Panc1 (cell line): ENCODE measurements at regions not wholly inside any gene's neighbourhood (a gene's known extent, or its start where the extent isn't known, plus 50 kb on each side); places are given as distances from the start of the nearest gene placed in this dataset.
A peak's percentile ranks its signal among the peaks of the same experiment; 100 is the strongest.

Source experiments
- ATAC-seq: fragments of 200-7000 bp; cut with Tn5 transposase; 2 replicates; pipeline ENCODE4 v1.9.1; 2020; ENCODE audit warnings: mild to moderate bottlenecking, moderate library complexity
- BruUV-seq: library from RNA; stranded (reverse); fragments of 400-500 nt; replicated peaks from 2 replicates; lab custom pipeline; 2021; lab: Mats Ljungman, UMichigan
- CTCF ChIA-PET: fragments of 300-600 bp; sonication (Branson Sonifier 250); formaldehyde crosslinking; loops from one replicate; lab custom pipeline; 2022; ENCODE audit warnings: antibody characterized with exemption; lab: Charles Lee
- POLR2A ChIA-PET: fragments of 300-600 bp; sonication (Branson Sonifier 250); formaldehyde crosslinking; loops from one replicate; lab custom pipeline; 2022; ENCODE audit warnings: antibody characterized with exemption; lab: Charles Lee
- DNase-seq: peaks from one replicate; pipeline ENCODE4 v3.0.0-alpha.2; 2010; ENCODE audit warnings: low read depth, low spot score
- H3K27ac ChIP-seq: 2 replicates; pipeline ENCODE4 v1.5.1; 2011; ENCODE audit warnings: mild to moderate bottlenecking, low read length, inconsistent platforms
- H3K27me3 ChIP-seq: fragments of 200-500 bp; sonication (Bioruptor generic); 2 replicates; pipeline ENCODE4 v1.6.0; 2014; ENCODE audit warnings: low read length, inconsistent platforms; ENCODE audit not compliant: control insufficient read depth, insufficient read depth
- H3K36me3 ChIP-seq: fragments of 200-500 bp; sonication (Bioruptor generic); 2 replicates; pipeline ENCODE4 v1.5.1; 2014; ENCODE audit warnings: inconsistent platforms, mild to moderate bottlenecking, low read length, moderate library complexity; ENCODE audit not compliant: control insufficient read depth, insufficient read depth
- H3K4me1 ChIP-seq: 2 replicates; pipeline ENCODE4 v1.5.1; 2011; ENCODE audit warnings: inconsistent platforms, mild to moderate bottlenecking, low read length, moderate library complexity; ENCODE audit not compliant: control insufficient read depth, insufficient read depth
- H3K4me3 ChIP-seq, 2 experiments: 2 replicates each; pipeline ENCODE4 v1.5.1; 2011 to 2012; ENCODE audit warnings: low read depth in 2 of 2, low read length in 2 of 2, mild to moderate bottlenecking in 2 of 2, inconsistent platforms in 1 of 2, moderate library complexity in 1 of 2
- H3K9me3 ChIP-seq: fragments of 200-500 bp; sonication (Bioruptor generic); 2 replicates; pipeline ENCODE4 v1.5.1; 2014; ENCODE audit warnings: low read depth, mild to moderate bottlenecking, inconsistent platforms, low read length, moderate library complexity; ENCODE audit not compliant: control insufficient read depth, insufficient read depth
- CTCF ChIP-seq: fragments of 450-650 bp; IDR thresholded peaks from 2 replicates; pipeline ENCODE4 v1.5.1; 2017; ENCODE audit warnings: mild to moderate bottlenecking
- POLR2AphosphoS5 ChIP-seq: IDR thresholded peaks from 2 replicates; pipeline ENCODE4 v1.6.1; 2012; ENCODE audit warnings: mild to moderate bottlenecking, low read depth, low read length, moderate library complexity
- REST ChIP-seq, 2 experiments: IDR thresholded peaks; 2 replicates each; pipeline ENCODE4 v1.6.1; 2011 to 2012; ENCODE audit warnings: low read depth in 2 of 2, control low read depth in 1 of 2, low read length in 1 of 2, mild to moderate bottlenecking in 1 of 2, moderate library complexity in 1 of 2; ENCODE audit not compliant: insufficient read depth in 1 of 2
- SIN3A ChIP-seq: IDR thresholded peaks from 2 replicates; pipeline ENCODE4 v1.6.1; 2012; ENCODE audit warnings: low read depth, mild to moderate bottlenecking, low read length, moderate library complexity, borderline replicate concordance; ENCODE audit not compliant: insufficient read depth
- TCF7L2 ChIP-seq: IDR thresholded peaks from 2 replicates; pipeline ENCODE4 v1.6.1; 2011; ENCODE audit warnings: mild to moderate bottlenecking, low read depth, low read length, inconsistent platforms
- in situ Hi-C: cut with HindIII; loops from 2 replicates; pipeline ENCODE4 v1.10.0; 2016; ENCODE audit warnings: low sequenced_read_pairs, low pct_unique_long_range_greater_than_20kb
- intact Hi-C: fragments of 100-400 bp; cut with micrococcal nuclease; formaldehyde crosslinking; loops from one replicate; pipeline ENCODE4 v1.10.0; 2022; ENCODE audit not compliant: unreplicated experiment

- no peak overlapping the region for H3K27ac ChIP-seq
- TF ChIP-seq CTCF = no peak
- no peak for TF ChIP-seq REST (IDR thresholded peaks at IDR 0.05; ENCODE audit: insufficient read depth in 1 of 2, low read depth in 2 of 2, low read length in 1 of 2)
- no peak for TF ChIP-seq TCF7L2
- no peak for TF ChIP-seq POLR2AphosphoS5
- no peak for TF ChIP-seq SIN3A
- H3K4me3 ChIP-seq = no peak overlapping the region
- ChIA-PET CTCF (no interaction called here), POLR2A (no interaction called here)
- DNase-seq (no peak), ATAC-seq (no peak)
- intact Hi-C loops (no loop called here), in situ Hi-C loops (no loop called here)
- no peaks in the 10 kb centered on the region; the same call in 1 of the 2 replicates for H3K9me3 ChIP-seq
- no peaks in the 10 kb centered on the region for H3K4me1 ChIP-seq
- H3K36me3 ChIP-seq = no peaks in the 10 kb centered on the region
- no TSS peak for BruUV-seq
- no peaks in the 10 kb centered on the region for H3K27me3 ChIP-seq
Measured at GRCh38 chr15:97224191-97224641, 736.3 kb upstream of the ARRDC4 start.

- ATAC-seq (peak; percentile 92), DNase-seq (peak; percentile 38)
- intact Hi-C loops = loop anchor here (1.0 to 10.0 kb wide), 3 partner anchors 343 to 878 kb away; no protein-coding TSS in a partner anchor
- no TSS peak for BruUV-seq
- Histone ChIP-seq H3K4me1 (peaks cover 6% of the 10 kb centered on the region; the same call in 1 of the 2 replicates), H3K36me3 (no peaks in the 10 kb centered on the region), H3K27ac (no peak overlapping the region), H3K9me3 (no peaks in the 10 kb centered on the region), H3K27me3 (no peaks in the 10 kb centered on the region), H3K4me3 (peak overlapping the region in 1 of 2 experiments; percentile 18; a peak in 1 of 4 replicates)
- ChIA-PET CTCF (interaction anchor here (1.7 kb wide), 1 partner anchor 908 kb away, joined by 14 read pairs; no protein-coding TSS in a partner anchor), POLR2A (no interaction called here)
- no peak for TF ChIP-seq TCF7L2
- peak; percentile 92 for TF ChIP-seq CTCF
- in situ Hi-C loops = no loop called here
Measured at GRCh38 chr15:97234851-97235610, 725.5 kb upstream of the ARRDC4 start.
